Kidney (tissue), 13 donors: ENCODE measurements at regions not wholly inside any gene's neighbourhood (a gene's known extent, or its start where the extent isn't known, plus 50 kb on each side); places are given as distances from the start of the nearest gene placed in this dataset.

Experiments
- DNase-seq, 5 donors: peaks; one replicate each; pipeline ENCODE4 v3.0.0-alpha.2; 2013 to 2020
- FAIRE-seq: peaks from 2 replicates; lab custom pipeline; 2012; peaks lifted over from hg19 to GRCh38; lab: Jason Lieb, UNC
- H3K27ac ChIP-seq, 2 donors: one replicate each; pipeline ENCODE4 v1.7.0; 2013; ENCODE audit warnings: low read depth in 2 of 2, low read length in 2 of 2, inconsistent platforms in 1 of 2
- H3K27me3 ChIP-seq: one replicate; pipeline ENCODE4 v1.7.1; 2013; ENCODE audit warnings: low read length, inconsistent platforms; ENCODE audit not compliant: control insufficient read depth, insufficient read depth
- H3K36me3 ChIP-seq, 3 donors: one replicate each; pipeline versions ENCODE4 v1.7.0 to v1.7.1; 2013; ENCODE audit warnings: low read length in 3 of 3, control low read depth in 1 of 3, inconsistent platforms in 1 of 3; ENCODE audit not compliant: insufficient read depth in 3 of 3, control insufficient read depth in 2 of 3
- H3K4me1 ChIP-seq, 3 donors: one replicate each; pipeline versions ENCODE4 v1.7.0 to v1.7.1; 2013; ENCODE audit warnings: low read length in 3 of 3, inconsistent platforms in 1 of 3, low read depth in 1 of 3; ENCODE audit not compliant: control insufficient read depth in 2 of 3, insufficient read depth in 2 of 3
- H3K4me3 ChIP-seq, 3 donors: one replicate each; pipeline versions ENCODE4 v1.7.0 to v1.8.1; 2013; ENCODE audit warnings: low read length in 3 of 3, control low read depth in 1 of 3, inconsistent platforms in 1 of 3
- H3K9ac ChIP-seq, 3 donors: one replicate each; pipeline versions ENCODE4 v1.7.0 to v1.7.1; 2013; ENCODE audit warnings: low read length in 3 of 3, control low read depth in 1 of 3, inconsistent platforms in 1 of 3
- H3K9me3 ChIP-seq, 3 donors: one replicate each; pipeline versions ENCODE4 v1.7.0 to v1.7.1; 2013; ENCODE audit warnings: low read length in 3 of 3, control low read depth in 1 of 3, inconsistent platforms in 1 of 3; ENCODE audit not compliant: control insufficient read depth in 2 of 3, insufficient read depth in 1 of 3
- CTCF ChIP-seq: IDR thresholded peaks from 3 replicates; pipeline ENCODE4 v1.5.1; 2012; ENCODE audit warnings: mild to moderate bottlenecking, moderate library complexity, borderline replicate concordance; ENCODE audit not compliant: insufficient read depth; ENCODE audit errors: extremely low read depth
- intact Hi-C: fragments of 100-400 bp; cut with DNase I; formaldehyde crosslinking; loops from one replicate; pipeline ENCODE4 v1.11.1; 2022
- donor health status: control.
- donor health status: control.
- donor health status: control.
- donor health status: control.
- donor health status: control.
- donor health status: DM: yes; HTN: yes; CAD: no.
- donor health status: Normal renal cell carcinoma (clear cell type).

GRCh38 chr10:76675951-76676587 lies 961.5 kb downstream of the KCNMA1 start:
- DNase-seq: peak in 1 of 5 donors; percentile 7
- H3K27ac ChIP-seq: no peak overlapping the region
- no peak overlapping the region for H3K9ac ChIP-seq
- TF ChIP-seq CTCF: no peak
- H3K36me3 ChIP-seq: no peaks in the 10 kb centered on the region
- no peak overlapping the region for H3K4me3 ChIP-seq
- H3K9me3 ChIP-seq: no peaks in the 10 kb centered on the region
- FAIRE-seq: no peak
- intact Hi-C loops: no loop called here
- H3K4me1 ChIP-seq: no peaks in the 10 kb centered on the region
- no peaks in the 10 kb centered on the region for H3K27me3 ChIP-seq

- DNase-seq: no peak
- no peak for TF ChIP-seq CTCF
- Histone ChIP-seq H3K4me3 (no peak overlapping the region), H3K4me1 (no peaks in the 10 kb centered on the region), H3K9me3 (no peaks in the 10 kb centered on the region), H3K27me3 (no peaks in the 10 kb centered on the region), H3K9ac (no peak overlapping the region), H3K27ac (no peak overlapping the region), H3K36me3 (no peaks in the 10 kb centered on the region)
- intact Hi-C loops: no loop called here
- FAIRE-seq: no peak
Measured at GRCh38 chr10:76675561-76675950, 962.1 kb downstream of the KCNMA1 start.

GRCh38 chr10:76667408-76668370 lies 969.9 kb downstream of the KCNMA1 start:
- intact Hi-C loops: no loop called here
- no peak for TF ChIP-seq CTCF
- Histone ChIP-seq H3K27me3 (no peaks in the 10 kb centered on the region), H3K4me1 (no peaks in the 10 kb centered on the region), H3K27ac (no peak overlapping the region), H3K4me3 (no peak overlapping the region), H3K9me3 (no peaks in the 10 kb centered on the region), H3K36me3 (no peaks in the 10 kb centered on the region), H3K9ac (no peak overlapping the region)
- FAIRE-seq: no peak
- no peak for DNase-seq
